Mesothelial cell of epicardium (in vitro differentiated cells): ENCODE measurements at regions not wholly inside any gene's neighbourhood (a gene's known extent, or its start where the extent isn't known, plus 50 kb on each side); places are given as distances from the start of the nearest gene placed in this dataset.

Source experiments
- DNase-seq, 2 experiments: peaks; one replicate each; pipeline ENCODE4 v3.0.0; 2021; ENCODE audit warnings: low spot score in 2 of 2; ENCODE audit not compliant: unreplicated experiment in 2 of 2
- H3K27ac Mint-ChIP-seq: 2 replicates; pipeline ENCODE4 v1.8.0; 2021; ENCODE audit warnings: mixed read lengths
- H3K27me3 Mint-ChIP-seq: 2 replicates; pipeline ENCODE4 v1.8.0; 2021; ENCODE audit warnings: low read depth, mixed read lengths
- H3K36me3 Mint-ChIP-seq: 2 replicates; pipeline ENCODE4 v1.8.0; 2021; ENCODE audit warnings: mixed read lengths
- H3K4me1 Mint-ChIP-seq: 2 replicates; pipeline ENCODE4 v1.8.0; 2021; ENCODE audit warnings: mixed read lengths
- H3K4me3 Mint-ChIP-seq: 2 replicates; pipeline ENCODE4 v1.8.0; 2021; ENCODE audit warnings: mild to moderate bottlenecking, moderate library complexity, mixed read lengths
- H3K9me3 Mint-ChIP-seq: 2 replicates; pipeline ENCODE4 v1.8.0; 2021; ENCODE audit warnings: mixed read lengths
- TF ChIP-seq, protein P1 (sequence below): fragments of 200-600 bp; sonication (generic); IDR thresholded peaks from one replicate; pipeline ENCODE4 v1.5.0; 2021; ENCODE audit warnings: antibody characterized with exemption; ENCODE audit not compliant: unreplicated experiment

DNA sequence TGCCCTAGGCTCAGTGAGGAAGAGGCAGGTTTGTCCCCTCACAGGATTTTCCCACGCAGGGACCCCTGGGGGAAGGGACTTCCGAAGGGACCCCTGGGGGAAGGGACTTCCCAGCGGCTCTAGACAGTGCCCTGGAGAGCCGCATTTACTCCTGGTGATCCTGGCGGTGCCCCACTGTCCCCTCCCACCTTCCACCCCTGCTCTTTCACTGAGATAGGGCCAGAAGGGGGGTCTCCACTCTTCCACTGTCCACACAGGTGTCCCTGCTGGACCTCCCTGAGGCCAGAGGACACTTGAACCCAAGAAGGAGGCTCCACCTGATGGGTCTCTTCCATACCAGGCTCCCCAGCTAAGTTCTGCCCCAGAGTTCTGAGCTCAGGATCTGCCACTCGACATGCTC is 1333.9 kb downstream of the BRD1 start:
- H3K9me3 Mint-ChIP-seq = no peaks in the 10 kb centered on the region
- DNase-seq = no peak
- H3K36me3 Mint-ChIP-seq = no peaks in the 10 kb centered on the region
- TF ChIP-seq, protein P1, sequence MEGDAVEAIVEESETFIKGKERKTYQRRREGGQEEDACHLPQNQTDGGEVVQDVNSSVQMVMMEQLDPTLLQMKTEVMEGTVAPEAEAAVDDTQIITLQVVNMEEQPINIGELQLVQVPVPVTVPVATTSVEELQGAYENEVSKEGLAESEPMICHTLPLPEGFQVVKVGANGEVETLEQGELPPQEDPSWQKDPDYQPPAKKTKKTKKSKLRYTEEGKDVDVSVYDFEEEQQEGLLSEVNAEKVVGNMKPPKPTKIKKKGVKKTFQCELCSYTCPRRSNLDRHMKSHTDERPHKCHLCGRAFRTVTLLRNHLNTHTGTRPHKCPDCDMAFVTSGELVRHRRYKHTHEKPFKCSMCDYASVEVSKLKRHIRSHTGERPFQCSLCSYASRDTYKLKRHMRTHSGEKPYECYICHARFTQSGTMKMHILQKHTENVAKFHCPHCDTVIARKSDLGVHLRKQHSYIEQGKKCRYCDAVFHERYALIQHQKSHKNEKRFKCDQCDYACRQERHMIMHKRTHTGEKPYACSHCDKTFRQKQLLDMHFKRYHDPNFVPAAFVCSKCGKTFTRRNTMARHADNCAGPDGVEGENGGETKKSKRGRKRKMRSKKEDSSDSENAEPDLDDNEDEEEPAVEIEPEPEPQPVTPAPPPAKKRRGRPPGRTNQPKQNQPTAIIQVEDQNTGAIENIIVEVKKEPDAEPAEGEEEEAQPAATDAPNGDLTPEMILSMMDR = no peak
- peaks cover 13% of the 10 kb centered on the region for H3K4me1 Mint-ChIP-seq
- H3K27ac Mint-ChIP-seq = no peak overlapping the region
- peaks cover 63% of the 10 kb centered on the region for H3K27me3 Mint-ChIP-seq
- H3K4me3 Mint-ChIP-seq = no peak overlapping the region

DNA sequence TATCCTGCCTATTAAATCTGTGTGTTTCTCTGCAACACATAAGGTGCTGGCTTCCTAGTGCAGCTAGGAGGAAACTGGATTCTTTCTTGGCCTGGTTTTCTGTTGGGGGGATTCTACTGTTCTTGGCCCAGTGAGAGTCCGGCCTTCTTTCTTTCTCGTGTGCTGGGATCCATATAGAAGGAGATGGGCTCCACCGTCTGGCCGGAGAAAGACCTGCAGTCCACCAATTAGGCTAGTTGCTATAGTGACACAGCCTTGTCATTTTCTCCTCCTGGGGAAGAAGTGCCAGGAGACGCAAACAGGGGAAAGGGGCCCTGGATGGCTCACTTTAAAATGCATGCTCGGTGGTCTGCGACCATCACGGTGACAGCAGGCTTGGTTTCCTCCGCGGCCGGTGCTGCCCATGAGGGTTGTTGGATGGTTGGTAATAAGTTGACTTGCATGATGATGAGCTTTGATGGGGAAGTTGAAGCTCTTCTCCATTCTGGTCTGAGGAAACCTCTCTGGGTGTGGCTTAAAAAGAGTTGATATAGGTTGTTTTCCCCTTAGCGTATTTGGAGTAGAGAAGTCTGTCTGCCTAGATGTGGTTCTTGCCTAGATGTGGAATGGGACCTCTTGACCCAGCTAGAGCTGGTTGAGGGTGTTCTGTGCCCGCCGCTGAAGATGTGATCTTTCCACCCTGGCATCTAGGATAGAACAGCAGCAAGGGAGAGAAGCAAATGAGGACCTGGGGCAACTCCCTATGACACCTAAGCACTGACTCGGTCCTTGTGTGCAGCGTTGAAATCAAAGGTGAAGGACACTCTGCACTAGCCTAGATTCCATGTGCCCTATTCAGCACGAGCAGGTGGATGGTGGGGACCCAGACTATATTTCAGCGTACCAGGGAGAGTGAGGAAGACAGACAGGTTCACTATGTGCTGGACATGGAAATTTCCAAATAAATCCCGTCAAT is 1335.0 kb downstream of the BRD1 start:
- peak overlapping the region; percentile 27 for H3K4me3 Mint-ChIP-seq
- no peak overlapping the region for H3K27ac Mint-ChIP-seq
- H3K27me3 Mint-ChIP-seq = peaks cover 71% of the 10 kb centered on the region

DNA sequence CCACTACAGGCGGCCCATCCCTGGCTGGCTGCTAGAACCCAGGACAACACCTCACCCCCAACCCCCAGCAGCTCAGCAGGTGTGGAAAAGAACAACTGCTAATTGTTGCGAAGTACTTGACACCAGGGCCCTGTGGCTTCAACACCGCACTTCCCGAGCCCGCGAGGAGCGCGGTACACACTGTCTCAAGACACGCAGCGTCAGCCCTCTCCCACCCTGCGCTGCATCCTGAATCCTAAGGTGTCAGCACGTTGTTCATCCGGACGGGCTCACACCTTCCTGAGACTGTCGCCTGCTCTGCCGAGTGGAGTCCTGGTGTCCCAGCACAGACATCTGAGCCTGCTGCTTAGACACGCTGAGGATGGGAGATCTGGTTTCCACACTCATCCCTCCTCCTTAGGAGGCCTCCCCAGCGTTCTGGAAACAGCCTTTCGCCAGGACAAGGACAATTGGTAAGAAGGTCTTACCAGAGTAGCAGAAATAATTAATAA is 1336.2 kb downstream of the BRD1 start:
- TF ChIP-seq, protein P1 = no peak
- peak overlapping the region; percentile 68 for H3K4me3 Mint-ChIP-seq
- DNase-seq = no peak
- H3K9me3 Mint-ChIP-seq = no peaks in the 10 kb centered on the region
- no peak overlapping the region for H3K27ac Mint-ChIP-seq
- H3K27me3 Mint-ChIP-seq = peaks cover 80% of the 10 kb centered on the region
- H3K4me1 Mint-ChIP-seq = peaks cover 13% of the 10 kb centered on the region
- no peaks in the 10 kb centered on the region for H3K36me3 Mint-ChIP-seq

More for the DNA sequence above, 1335.0 kb downstream of the BRD1 start:
- Mint-ChIP-seq H3K36me3 (no peaks in the 10 kb centered on the region), H3K9me3 (no peaks in the 10 kb centered on the region), H3K4me1 (peaks cover 13% of the 10 kb centered on the region)
- DNase-seq = peak in 1 of 2 experiments; percentile 65
- TF ChIP-seq, protein P1 = peak; percentile 67

DNA sequence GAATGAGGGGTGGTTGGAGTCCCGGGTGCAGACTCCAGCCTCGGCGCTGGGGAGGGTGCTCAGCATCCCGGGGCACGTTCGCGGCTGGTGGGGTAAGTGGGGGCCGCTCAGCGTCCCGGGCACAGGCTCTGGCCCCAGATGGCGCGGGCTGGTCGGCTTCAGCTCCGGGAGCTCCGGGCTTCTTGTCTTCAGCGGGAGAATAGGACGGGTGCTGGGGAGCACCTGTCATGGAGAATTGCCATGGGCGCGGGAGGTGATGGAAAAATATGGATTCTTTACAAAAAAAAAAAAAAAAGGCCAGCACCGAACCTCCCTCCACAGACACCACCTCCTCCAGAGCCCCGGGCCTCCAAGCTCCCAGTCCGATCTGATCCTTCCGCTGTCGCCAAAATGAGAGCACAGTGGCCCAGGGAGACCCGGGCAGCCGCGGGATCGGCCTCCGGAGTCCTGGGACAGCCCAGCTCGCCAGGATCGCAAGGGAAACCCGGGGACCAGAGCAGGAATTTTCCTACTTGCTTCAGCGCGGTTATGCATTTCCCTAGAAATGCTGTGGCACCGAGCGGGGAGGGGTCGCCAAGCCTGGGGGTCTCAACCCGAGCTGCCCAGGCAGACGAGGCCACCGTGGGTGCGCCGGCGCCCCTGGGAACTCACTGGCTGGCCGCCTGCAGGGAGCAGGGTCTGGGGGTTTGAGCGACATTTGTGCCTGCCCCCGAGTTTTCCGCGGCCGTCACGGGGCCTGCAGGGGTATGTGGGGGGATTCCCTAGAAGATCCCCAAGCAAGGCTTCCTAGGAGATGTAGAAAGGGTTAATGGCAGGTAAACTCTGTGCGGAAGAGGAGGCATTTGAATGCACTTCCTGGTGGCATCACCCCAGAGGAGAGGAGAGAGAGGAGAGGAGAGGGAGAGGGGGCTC is 1336.9 kb downstream of the BRD1 start:
- no peaks in the 10 kb centered on the region for H3K36me3 Mint-ChIP-seq
- no peak for DNase-seq
- H3K4me1 Mint-ChIP-seq = peaks cover 13% of the 10 kb centered on the region
- H3K9me3 Mint-ChIP-seq = no peaks in the 10 kb centered on the region
- peaks cover 82% of the 10 kb centered on the region for H3K27me3 Mint-ChIP-seq
- H3K4me3 Mint-ChIP-seq = peak overlapping the region; percentile 68
- TF ChIP-seq, protein P1 = no peak
- H3K27ac Mint-ChIP-seq = no peak overlapping the region
